Transverse colon (tissue), 4 donors: ENCODE measurements at regions not wholly inside any gene's neighbourhood (a gene's known extent, or its start where the extent isn't known, plus 50 kb on each side); places are given as distances from the start of the nearest gene placed in this dataset.

Source experiments
- DNase-seq: peaks from one replicate; pipeline ENCODE4 v3.0.0-alpha.2; 2019
- H3K27ac ChIP-seq, 4 donors: fragments of 200-600 bp; sonication (generic); 2 replicates each; pipeline ENCODE4 v1.5.1; 2016 to 2018; ENCODE audit warnings: inconsistent platforms in 4 of 4
- H3K27me3 ChIP-seq: fragments of 200-600 bp; sonication (generic); 2 replicates; pipeline ENCODE4 v1.5.1; 2017; ENCODE audit warnings: inconsistent platforms
- H3K36me3 ChIP-seq, 4 donors: fragments of 200-600 bp; sonication (generic); 2 replicates each; pipeline ENCODE4 v1.5.1; 2017 to 2019; ENCODE audit warnings: inconsistent platforms in 4 of 4
- H3K4me1 ChIP-seq, 4 donors: fragments of 200-600 bp; sonication (generic); 2 replicates each; pipeline ENCODE4 v1.5.1; 2017 to 2020; ENCODE audit warnings: inconsistent platforms in 4 of 4
- H3K4me3 ChIP-seq, 4 donors: fragments of 200-600 bp; sonication (generic); 1 replicate in 1 of 4; 2 replicates in 3 of 4; pipeline versions ENCODE4 v1.5.1 to v1.6.1; 2017 to 2019; ENCODE audit warnings: inconsistent platforms in 4 of 4
- H3K9me3 ChIP-seq, 2 donors: fragments of 200-600 bp; sonication (generic); 2 replicates each; pipeline ENCODE4 v1.5.1; 2017 to 2019; ENCODE audit warnings: inconsistent platforms in 2 of 2
- CTCF ChIP-seq, 5 experiments: fragments of 200-600 bp in 3 of 5; fragments of 450-650 bp in 2 of 5; sonication (generic) in 3 of 5; IDR thresholded peaks; 1 replicate in 2 of 5; 2 replicates in 3 of 5; pipeline ENCODE4 v1.5.1; 2016 to 2017; ENCODE audit warnings: antibody characterized with exemption in 5 of 5, inconsistent platforms in 3 of 5, mild to moderate bottlenecking in 2 of 5, moderate library complexity in 1 of 5
- EP300 ChIP-seq: sonication (generic); formaldehyde crosslinking; IDR thresholded peaks from one replicate; pipeline ENCODE4 v1.6.1; 2017; ENCODE audit warnings: antibody characterized with exemption, low read depth
- POLR2A ChIP-seq: fragments of 450-650 bp; IDR thresholded peaks from one replicate; pipeline ENCODE4 v1.6.1; 2016; ENCODE audit warnings: antibody characterized with exemption, mild to moderate bottlenecking, moderate library complexity
- POLR2AphosphoS5 ChIP-seq, 3 donors: sonication (generic); formaldehyde crosslinking; IDR thresholded peaks; one replicate each; pipeline ENCODE4 v1.6.1; 2016; ENCODE audit warnings: antibody characterized with exemption in 3 of 3
- WGBS, 2 donors: methylation state at CpG; one replicate each; pipeline ENCODE4 v1.1.5; 2018; ENCODE audit warnings: low coverage in 1 of 2; 5-methylcytosine and 5-hydroxymethylcytosine counted together
- in situ Hi-C, 4 donors: fragments of 200-750 bp; cut with MboI; loops; one replicate each; pipeline versions ENCODE4 v1.15.0 to v1.15.1; 2017; ENCODE audit warnings: low sequenced_read_pairs in 3 of 4, low pct_ligation_motif_present in 1 of 4, low pct_unique_long_range_greater_than_20kb in 1 of 4
- intact Hi-C: fragments of 100-400 bp; cut with DNase I; formaldehyde crosslinking; loops from one replicate; pipeline ENCODE4 v1.15.1; 2023; ENCODE audit warnings: low total_unique reads

- H3K27me3 ChIP-seq, result no peaks in the 10 kb centered on the region
- intact Hi-C loops (no loop called here), in situ Hi-C loops (no loop called here)
- DNase-seq, result no peak
- no peaks in the 10 kb centered on the region for H3K9me3 ChIP-seq
- H3K27ac ChIP-seq, result peak overlapping the region in 2 of 4 donors; percentile 25 to 36
- peaks cover 0 to 33% (median 10%) of the 10 kb centered on the region in 4 donors for H3K4me1 ChIP-seq
- no peak overlapping the region for H3K4me3 ChIP-seq
- no peak for TF ChIP-seq POLR2AphosphoS5 (IDR thresholded peaks at IDR 0.05)
- TF ChIP-seq EP300, result no peak
- no peak for TF ChIP-seq POLR2A
- no peak for TF ChIP-seq CTCF (IDR thresholded peaks at IDR 0.05)
- 72 to 73% methylated on average over 4 to 6 of the region's 6 CpGs for WGBS, 2 donors
- H3K36me3 ChIP-seq, result no peaks in the 10 kb centered on the region
Measured at GRCh38 chr3:177512945-177513814, 315.9 kb upstream of the TBL1XR1 start.

- intact Hi-C loops, result no loop called here
- no peaks in the 10 kb centered on the region for H3K9me3 ChIP-seq
- no peak overlapping the region for H3K4me3 ChIP-seq
- in situ Hi-C loops, result no loop called here
- H3K4me1 ChIP-seq, result peaks cover 0 to 33% (median 10%) of the 10 kb centered on the region in 4 donors
- H3K27me3 ChIP-seq, result no peaks in the 10 kb centered on the region
- TF ChIP-seq POLR2AphosphoS5 (IDR thresholded peaks at IDR 0.05) (no peak), CTCF (IDR thresholded peaks at IDR 0.05) (no peak), EP300 (no peak), POLR2A (no peak)
- peak overlapping the region in 2 of 4 donors; percentile 25 to 36 for H3K27ac ChIP-seq
- DNase-seq, result no peak
- H3K36me3 ChIP-seq, result no peaks in the 10 kb centered on the region
- WGBS, 2 donors, result 68 to 78% methylated on average over 9 to 10 of the region's 10 CpGs
Measured at GRCh38 chr3:177513815-177514610, 316.7 kb upstream of the TBL1XR1 start.

GRCh38 chr3:177514611-177515499 is 317.6 kb upstream of the TBL1XR1 start:
- intact Hi-C loops, result no loop called here
- Histone ChIP-seq H3K4me3 (no peak overlapping the region), H3K27ac (peak overlapping the region in 2 of 4 donors; percentile 0 to 17), H3K36me3 (no peaks in the 10 kb centered on the region), H3K4me1 (peaks cover 0 to 29% (median 9%) of the 10 kb centered on the region in 4 donors), H3K9me3 (no peaks in the 10 kb centered on the region), H3K27me3 (no peaks in the 10 kb centered on the region)
- no peak for DNase-seq
- 80 to 83% methylated on average over 6 to 9 of the region's 9 CpGs for WGBS, 2 donors
- TF ChIP-seq CTCF (IDR thresholded peaks at IDR 0.05) (no peak), EP300 (no peak), POLR2A (no peak), POLR2AphosphoS5 (IDR thresholded peaks at IDR 0.05) (no peak)
- in situ Hi-C loops, result no loop called here
